Activated naive CD4-positive, alpha-beta T cell (primary cell): ENCODE measurements at regions not wholly inside any gene's neighbourhood (a gene's known extent, or its start where the extent isn't known, plus 50 kb on each side); places are given as distances from the start of the nearest gene placed in this dataset.
"Not testable (repeated sequence)": the region's sequence is repeated elsewhere in the genome, so short reads cannot be mapped to it uniquely, and the experiment has no call there.

Experiments used
- DNase-seq, 4 experiments: peaks; one replicate each; lab custom pipeline; 2025; lab: John Stamatoyannopoulos, UW

GRCh38 chr3:194867270-194867983 is 181.7 kb downstream of the FAM43A start:
- DNase-seq: no peak

GRCh38 chr3:194868831-194869230 is 183.1 kb downstream of the FAM43A start:
- no peak for DNase-seq

DNA sequence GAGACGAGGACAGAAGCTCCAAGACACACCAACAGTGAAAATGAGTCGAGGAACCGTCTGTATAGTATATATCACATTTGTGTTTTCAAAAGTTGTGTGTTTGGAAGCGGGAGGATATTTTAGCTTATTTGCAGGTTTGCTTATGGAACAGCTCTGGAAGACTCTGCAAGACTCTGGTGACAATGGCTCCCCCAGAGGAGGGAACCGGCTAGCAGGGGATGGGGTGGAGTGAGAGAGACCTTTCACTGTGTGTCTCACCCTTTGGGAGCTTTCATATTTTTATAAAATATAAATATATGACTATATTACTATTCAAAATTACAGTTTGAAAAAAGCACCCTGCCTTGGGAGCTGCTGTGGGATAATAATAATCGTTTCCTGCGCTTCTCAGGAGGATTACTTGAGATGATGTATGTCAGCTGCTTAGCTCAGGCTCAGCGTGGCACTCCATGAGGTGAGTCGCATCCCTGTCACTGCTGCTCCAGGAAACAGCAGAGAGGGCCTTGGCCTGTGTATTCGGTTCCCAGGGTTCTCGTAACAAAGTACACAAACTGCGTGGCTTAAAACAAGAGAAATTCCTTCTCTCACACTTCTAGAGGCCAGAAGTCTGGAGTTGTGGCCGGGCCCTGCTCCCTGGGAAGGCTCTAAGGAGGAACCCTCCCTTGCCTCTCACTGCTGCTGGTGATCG is 183.9 kb downstream of the FAM43A start:
- no peak for DNase-seq

- no peak for DNase-seq
Measured at GRCh38 chr3:194870394-194871110, 184.9 kb downstream of the FAM43A start.

- no peak for DNase-seq
Measured at GRCh38 chr3:194871143-194871863, 185.6 kb downstream of the FAM43A start.

DNA sequence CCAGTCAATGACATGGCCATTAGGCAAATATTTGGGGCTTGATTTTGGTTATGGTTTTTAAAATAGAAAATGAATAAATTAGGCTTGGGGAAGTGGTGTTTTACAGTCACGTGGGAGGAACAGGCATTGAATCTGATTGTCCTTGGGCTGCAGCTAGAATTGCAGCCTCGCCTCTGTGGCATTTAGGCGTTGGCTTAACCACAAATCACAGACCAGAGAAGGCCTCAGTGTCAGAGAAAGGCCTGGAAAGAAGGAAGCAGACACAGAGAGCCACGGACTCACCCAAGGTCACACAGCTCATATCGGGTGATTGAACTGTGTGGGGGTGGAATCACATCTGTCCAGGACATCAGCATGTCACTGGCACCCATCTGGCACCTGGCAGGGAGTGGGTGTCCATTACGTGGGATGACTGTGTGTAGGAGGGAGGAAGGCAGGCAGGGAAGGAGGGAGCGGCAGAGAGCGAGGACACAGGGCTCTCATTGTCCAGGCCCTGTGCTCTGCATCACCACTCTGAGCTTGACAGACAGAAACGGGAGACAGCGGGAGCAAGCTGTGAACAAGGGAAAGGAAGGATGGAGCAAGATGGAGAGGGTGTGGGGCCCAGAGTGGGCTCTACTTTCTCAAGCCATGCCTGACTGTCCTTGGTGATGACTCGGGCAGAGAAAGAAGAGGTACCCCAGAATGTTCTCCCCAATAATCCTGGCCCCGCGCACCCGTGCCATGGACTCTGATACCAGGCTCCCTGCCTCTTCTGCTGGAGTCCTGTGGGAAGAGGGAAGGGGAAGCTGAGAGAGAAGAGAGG is 186.4 kb downstream of the FAM43A start:
- no peak for DNase-seq

DNA sequence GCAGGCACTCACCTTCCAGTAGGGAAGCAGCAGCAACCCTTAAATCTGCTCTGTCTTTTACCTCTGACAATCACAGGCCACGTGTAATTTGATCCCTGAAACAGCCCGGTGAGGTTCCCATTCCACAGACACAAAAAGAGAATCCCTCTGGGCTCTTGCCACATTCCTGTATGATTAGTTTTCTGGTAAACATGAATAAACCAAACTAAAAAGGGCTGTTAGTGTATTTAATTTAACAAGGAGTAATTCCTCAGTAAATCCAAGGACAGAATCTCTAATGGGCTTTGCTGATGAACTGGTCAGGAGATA is 186.9 kb downstream of the FAM43A start:
- DNase-seq: no peak

DNA sequence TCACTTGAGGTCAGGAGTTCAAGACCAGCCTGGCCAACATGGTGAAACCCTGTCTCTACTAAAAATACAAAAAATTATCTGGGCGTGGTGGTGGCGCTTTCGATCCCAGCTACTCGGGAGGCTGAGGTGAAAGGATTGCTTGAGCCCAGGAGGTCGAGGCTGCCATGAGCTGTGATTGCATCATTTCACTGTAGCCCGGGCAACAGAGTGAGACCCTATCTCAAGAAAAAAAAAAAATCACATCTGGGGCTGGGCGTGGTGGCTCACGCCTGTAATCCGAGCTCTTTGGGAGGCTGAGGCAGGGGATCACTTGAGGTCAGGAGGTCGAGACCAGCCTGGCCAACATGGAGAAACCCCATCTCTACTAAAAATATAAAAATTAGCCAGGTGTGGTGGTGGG is 187.8 kb downstream of the FAM43A start:
- DNase-seq: not testable (repeated sequence)

- DNase-seq: no peak
Measured at GRCh38 chr3:194874206-194874605, 188.5 kb downstream of the FAM43A start.

DNA sequence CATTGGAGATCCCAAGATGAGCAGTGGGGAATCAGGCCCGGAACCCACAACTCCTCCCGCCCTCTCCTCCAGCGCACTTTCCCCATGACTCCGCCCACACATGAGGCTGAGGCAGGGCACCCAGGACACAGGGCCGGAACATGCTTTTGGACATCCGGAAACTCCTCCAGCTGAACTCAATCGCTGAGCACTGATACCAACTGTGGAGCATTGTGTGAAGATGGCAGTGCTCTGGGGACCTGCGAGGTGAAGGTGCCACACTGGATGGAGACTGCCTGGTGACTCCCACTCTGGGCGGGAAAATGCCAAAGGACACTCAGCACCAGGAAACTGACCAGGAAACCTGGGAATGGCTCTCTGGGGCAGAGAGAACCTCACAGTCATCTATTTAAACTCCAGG is 189.1 kb downstream of the FAM43A start:
- no peak for DNase-seq

DNA sequence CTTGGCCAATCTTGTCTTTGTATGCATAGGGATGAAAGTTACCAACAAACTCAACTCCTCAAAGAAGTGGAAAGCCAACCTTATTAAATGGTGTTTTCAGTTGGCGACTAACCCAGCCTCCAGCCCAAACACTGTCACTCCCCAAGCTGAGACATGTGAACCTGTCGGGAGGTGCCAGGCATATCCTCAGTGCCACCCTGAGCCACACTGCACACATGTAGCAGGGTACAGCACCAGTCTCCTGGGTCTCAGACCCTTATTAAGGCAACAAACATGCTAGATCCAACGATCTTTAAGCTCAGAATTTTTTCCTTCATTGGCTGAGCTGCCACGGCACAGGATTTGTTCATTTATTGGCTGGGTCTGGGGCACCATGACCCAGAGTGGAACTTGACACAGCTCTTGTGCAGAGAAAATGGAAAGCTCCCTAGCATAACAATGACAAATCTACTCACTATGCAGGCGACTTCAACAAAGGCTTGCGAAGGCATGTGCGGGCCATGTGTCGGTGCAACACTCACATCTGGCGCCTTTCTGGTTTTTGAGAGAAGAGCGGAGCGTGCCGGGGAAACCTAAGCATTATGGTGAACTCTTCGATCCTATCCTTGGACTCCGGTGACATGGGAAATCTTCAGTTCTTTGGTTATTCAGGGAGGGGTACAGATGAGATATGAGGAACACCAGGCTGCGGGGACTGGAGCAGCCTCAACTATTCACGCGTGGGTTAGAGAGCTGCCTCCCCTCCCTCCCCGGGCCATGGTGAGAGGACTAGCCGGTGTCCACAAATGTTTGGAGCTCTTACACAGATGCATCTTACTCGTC is 190.1 kb downstream of the FAM43A start:
- no peak for DNase-seq

- no peak for DNase-seq
Measured at GRCh38 chr3:194876403-194877095, 190.9 kb downstream of the FAM43A start.

GRCh38 chr3:194877291-194878119 is 191.8 kb downstream of the FAM43A start:
- no peak for DNase-seq

- DNase-seq: no peak
Measured at GRCh38 chr3:194879126-194879877, 193.6 kb downstream of the FAM43A start.

DNA sequence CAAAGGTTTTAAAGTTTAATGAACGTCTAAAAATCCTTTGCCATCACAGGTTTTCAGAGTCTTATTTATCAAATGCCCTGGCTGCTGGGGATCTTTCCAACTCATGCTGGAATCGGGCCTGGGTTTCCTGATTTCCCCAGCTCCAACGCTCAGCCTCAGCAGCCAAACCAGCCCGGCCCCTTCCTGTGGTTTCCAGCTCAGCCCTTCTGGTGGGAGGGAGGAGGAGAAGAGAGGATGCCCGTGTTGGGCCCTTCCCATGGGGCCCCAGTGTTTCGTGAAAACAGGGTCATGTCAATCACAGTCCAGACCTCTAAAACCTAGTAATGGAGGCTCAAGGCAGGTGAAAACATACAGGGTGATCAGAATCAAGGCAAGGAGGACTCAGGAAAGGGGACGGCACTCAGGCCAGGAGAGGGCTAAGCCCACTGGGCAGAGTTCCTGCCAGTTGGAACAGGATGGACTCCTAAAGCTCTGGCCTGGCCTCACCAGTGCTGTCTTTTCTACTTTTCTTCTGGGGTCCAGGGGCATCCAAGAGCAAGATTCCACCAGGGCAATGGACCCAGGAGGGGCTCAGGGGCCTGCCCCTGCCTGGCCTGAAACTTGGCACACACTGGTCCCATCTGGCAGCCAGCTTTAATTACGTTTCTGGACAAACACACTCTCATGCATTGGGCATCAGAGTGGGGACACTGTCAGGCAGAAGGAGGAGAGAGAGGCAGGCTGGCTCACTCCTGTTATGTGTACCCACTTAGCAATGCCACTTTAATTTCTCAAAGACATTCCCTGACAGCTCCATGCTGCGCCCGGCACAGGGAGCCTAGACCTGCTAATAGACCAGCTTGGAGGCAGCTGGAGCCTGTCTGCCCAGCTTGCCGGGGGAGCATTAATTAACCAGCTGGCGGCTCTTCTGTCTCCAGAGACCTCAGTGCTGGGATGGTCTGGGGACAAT is 194.6 kb downstream of the FAM43A start:
- DNase-seq: no peak

DNA sequence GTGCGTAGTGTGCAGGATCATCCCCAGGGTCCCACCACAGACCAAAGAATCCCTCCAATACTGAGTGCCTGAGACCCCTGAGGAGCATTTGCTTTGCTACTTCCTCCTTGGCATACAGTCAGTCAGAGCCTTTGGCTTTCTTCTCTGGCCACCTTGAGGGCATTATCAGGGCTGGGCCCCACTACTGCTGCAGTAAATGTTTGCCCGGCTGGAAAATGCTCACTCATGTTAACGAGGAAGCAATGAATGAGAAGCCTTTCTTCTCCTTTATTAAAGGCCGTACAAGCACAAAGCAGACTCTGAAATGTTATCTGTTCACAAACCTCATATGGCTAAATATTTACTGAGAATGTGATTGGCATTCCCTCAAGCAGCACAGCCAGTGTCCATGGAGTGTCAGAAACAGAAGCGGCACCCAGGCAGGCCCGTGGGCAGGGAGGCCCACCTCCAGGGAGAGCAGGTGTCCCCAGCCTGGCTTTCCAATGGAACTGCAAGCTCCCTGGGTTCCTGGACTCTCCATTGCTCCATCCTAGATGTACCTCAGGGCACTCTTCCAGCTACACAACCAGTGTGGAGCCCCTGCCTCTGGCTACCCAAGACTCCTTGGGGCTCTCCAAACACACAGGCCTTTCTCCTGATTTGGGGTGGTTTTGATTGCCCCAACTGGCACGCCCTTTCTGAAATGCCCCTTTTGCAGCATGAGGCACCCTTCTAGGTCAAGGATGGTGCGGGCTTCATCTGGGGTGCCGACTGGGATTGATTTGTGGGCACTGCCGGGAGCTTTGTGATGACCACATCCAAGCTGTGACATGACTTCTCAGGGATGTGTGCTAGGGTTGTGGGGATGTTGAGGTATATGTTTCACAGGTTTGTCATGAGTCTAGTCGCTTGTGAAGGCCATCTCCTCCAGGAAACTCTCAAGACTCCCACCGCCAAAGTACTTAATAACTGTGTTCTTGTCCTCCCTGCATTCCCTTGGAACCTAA is 195.6 kb downstream of the FAM43A start:
- DNase-seq: no peak
